ENCODE measurements at regions not wholly inside any gene's neighbourhood (a gene's known extent, or its start where the extent isn't known, plus 50 kb on each side); places are given as distances from the start of the nearest gene placed in this dataset.

DNA sequence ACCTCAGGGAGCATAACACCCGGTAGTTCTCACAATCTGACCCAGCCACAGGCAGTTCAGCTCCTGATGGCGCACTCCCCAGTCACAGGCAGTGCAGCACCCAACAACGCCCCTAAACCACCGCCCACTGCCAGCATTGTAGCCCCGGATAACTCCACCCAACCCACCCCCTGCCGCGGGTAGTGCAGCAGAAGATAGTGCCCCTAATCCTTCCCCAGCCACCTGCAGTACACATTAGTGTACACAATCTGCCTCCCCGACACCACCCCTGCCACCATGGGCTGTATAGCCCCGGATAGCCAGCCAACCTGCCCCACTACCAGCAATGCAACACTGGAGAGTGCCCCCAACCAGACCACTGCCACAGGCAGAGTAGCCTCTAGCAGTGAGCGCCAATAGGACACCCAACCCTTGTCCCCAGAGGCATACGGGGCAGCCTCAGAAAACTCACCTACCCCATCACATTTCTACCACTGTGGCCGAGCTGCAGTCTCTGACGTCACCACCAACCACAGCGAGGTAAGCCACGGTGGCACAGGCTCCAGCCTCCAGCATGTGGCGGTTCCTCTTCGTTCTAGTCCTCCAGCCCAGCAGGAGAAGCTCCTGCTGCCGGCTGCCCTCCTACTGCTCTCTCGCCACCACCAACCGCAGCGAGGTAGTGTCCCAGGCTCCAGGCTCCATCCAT is 877.3 kb downstream of the KCNJ18 start:
- no peak overlapping the region for H3K27ac ChIP-seq (ENCODE audit: low read depth, low read length)

DNA sequence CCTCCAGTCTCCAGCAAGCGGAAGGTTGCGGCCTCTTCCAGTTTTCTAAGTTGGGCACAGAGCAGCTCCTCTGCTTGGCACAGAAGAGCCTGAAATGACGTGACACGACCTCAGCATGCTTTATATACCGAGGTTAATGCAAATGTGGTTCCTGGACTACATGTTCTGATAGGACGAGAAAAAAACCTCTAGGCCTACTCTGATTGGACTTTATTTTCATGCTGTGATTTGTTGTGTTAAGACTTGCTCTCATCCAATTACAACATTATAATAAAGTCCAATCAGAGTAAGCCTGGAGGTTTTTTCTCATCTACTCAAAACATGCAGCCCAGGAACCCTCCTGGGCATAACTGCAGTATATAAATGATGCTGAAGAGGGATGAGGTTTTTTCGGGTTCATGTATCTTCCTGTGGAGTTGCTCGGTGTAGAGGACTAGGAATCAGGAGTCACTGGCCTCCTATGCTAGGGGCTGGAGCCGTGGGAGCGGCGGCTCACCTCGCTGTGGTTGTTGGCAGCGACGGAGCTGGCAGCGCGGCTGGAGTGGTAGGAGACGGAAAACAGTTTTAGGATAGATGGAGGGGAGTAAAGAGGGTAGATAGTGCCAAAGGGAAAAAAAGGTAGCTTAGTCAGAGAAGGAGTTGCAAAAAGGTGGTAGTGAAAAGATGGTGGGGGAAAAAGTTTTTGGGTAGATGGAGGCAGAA is 878.0 kb downstream of the KCNJ18 start:
- Histone ChIP-seq H3K27ac (ENCODE audit: low read depth, low read length) (no peak overlapping the region), H3K27me3 (ENCODE audit: insufficient read depth, low read length, poor library complexity, severe bottlenecking) (no peaks in the 10 kb centered on the region), H3K9me3 (ENCODE audit: low read length) (no peaks in the 10 kb centered on the region), H3K4me3 (ENCODE audit: low read length) (no peak overlapping the region), H3K4me1 (ENCODE audit: insufficient read depth, low read length) (no peaks in the 10 kb centered on the region), H3K36me3 (ENCODE audit: insufficient read depth, low read length) (no peaks in the 10 kb centered on the region)
- peaks cover 11 to 50% (median 18%) of the 10 kb centered on the region in 5 donors for H3K9me3 Mint-ChIP-seq
- no peak for DNase-seq
- POLR2A ChIA-PET, result no interaction called here
- no peaks in the 10 kb centered on the region for H3K36me3 Mint-ChIP-seq
- no peak overlapping the region for H3K27ac Mint-ChIP-seq
- no peak overlapping the region for H3K4me3 Mint-ChIP-seq
- no peaks in the 10 kb centered on the region for H3K4me1 Mint-ChIP-seq
- CTCF ChIA-PET, result no interaction called here
- no peaks in the 10 kb centered on the region for H3K27me3 Mint-ChIP-seq

More for the DNA sequence above, 877.3 kb downstream of the KCNJ18 start:
- Mint-ChIP-seq H3K27me3 (no peaks in the 10 kb centered on the region), H3K27ac (no peak overlapping the region), H3K9me3 (peaks cover 11 to 52% (median 18%) of the 10 kb centered on the region in 5 donors), H3K36me3 (no peaks in the 10 kb centered on the region), H3K4me1 (no peaks in the 10 kb centered on the region), H3K4me3 (no peak overlapping the region)
- Histone ChIP-seq H3K9me3 (ENCODE audit: low read length) (no peaks in the 10 kb centered on the region), H3K4me1 (ENCODE audit: insufficient read depth, low read length) (no peaks in the 10 kb centered on the region), H3K4me3 (ENCODE audit: low read length) (no peak overlapping the region), H3K27me3 (ENCODE audit: insufficient read depth, low read length, poor library complexity, severe bottlenecking) (no peaks in the 10 kb centered on the region), H3K36me3 (ENCODE audit: insufficient read depth, low read length) (no peaks in the 10 kb centered on the region)
- no peak for DNase-seq
- POLR2A ChIA-PET, result no interaction called here
- CTCF ChIA-PET, result no interaction called here

DNA sequence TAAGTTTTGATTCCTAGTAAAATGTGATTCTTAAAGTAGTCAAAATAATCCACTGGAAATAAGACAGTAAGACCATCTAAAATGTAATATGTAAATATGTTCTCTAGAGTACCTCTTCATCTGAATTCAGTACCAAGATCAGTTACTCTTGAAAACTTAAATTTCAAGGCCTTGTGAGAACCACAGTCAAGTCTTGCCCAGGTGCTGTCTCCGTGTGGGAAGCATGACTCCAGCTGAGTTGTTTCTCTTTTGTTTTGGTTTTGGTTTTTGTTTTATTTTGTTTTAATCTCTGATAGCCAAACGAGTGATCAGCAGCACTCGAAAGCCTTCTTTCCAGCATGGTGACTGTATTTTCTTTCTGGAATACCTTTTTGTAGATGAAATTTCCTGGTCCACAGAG is 907.0 kb downstream of the KCNJ18 start:
- CTCF ChIA-PET, result no interaction called here
- H3K4me1 Mint-ChIP-seq, result no peaks in the 10 kb centered on the region
- Histone ChIP-seq H3K27me3 (ENCODE audit: insufficient read depth, low read length, poor library complexity, severe bottlenecking) (no peaks in the 10 kb centered on the region), H3K27ac (ENCODE audit: low read depth, low read length) (no peak overlapping the region), H3K4me1 (ENCODE audit: insufficient read depth, low read length) (no peaks in the 10 kb centered on the region), H3K9me3 (ENCODE audit: low read length) (no peaks in the 10 kb centered on the region), H3K36me3 (ENCODE audit: insufficient read depth, low read length) (no peaks in the 10 kb centered on the region), H3K4me3 (ENCODE audit: low read length) (no peak overlapping the region)
- H3K36me3 Mint-ChIP-seq, result no peaks in the 10 kb centered on the region
- no peak for DNase-seq
- no peaks in the 10 kb centered on the region for H3K27me3 Mint-ChIP-seq
- H3K27ac Mint-ChIP-seq, result no peak overlapping the region
- POLR2A ChIA-PET, result no interaction called here
- peaks cover 0 to 17% (median 10%) of the 10 kb centered on the region in 5 donors for H3K9me3 Mint-ChIP-seq
- H3K4me3 Mint-ChIP-seq, result no peak overlapping the region

DNA sequence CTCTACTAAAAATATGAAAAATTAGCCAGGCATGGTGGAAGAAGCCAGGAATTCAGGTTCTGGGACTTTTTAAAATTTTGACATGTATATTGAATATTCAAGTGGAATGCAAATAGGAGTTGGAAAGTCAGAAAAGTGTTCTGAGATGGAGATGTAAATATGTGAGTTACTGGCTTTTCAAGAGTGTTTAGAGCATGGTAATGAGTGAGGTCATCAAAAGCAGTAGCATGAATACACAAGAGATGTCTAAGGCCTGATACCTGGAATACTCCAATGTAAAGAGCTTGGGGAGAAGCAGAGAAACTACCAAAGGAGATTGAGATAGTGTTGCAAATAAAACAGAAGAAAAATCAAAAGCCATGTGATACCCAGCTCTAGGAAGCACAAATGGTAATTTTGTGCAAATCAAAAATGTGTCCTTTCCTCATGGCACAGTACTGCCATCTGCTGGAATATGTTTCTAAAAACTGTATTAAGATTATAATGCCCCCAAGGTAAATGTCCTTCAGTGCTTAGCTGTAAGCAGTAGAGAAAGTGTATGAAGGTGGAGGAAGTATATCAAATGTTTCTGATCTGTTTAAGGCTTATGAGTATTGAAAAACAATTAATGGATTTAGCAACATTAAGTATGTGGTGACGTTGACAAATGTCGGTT is 908.4 kb downstream of the KCNJ18 start:
- Histone ChIP-seq H3K36me3 (ENCODE audit: insufficient read depth, low read length) (no peaks in the 10 kb centered on the region), H3K4me1 (ENCODE audit: insufficient read depth, low read length) (no peaks in the 10 kb centered on the region), H3K4me3 (ENCODE audit: low read length) (no peak overlapping the region), H3K9me3 (ENCODE audit: low read length) (no peaks in the 10 kb centered on the region), H3K27me3 (ENCODE audit: insufficient read depth, low read length, poor library complexity, severe bottlenecking) (no peaks in the 10 kb centered on the region), H3K27ac (ENCODE audit: low read depth, low read length) (no peak overlapping the region)
- H3K9me3 Mint-ChIP-seq, result peaks cover 0 to 17% (median 12%) of the 10 kb centered on the region in 5 donors
- H3K27me3 Mint-ChIP-seq, result no peaks in the 10 kb centered on the region
- H3K36me3 Mint-ChIP-seq, result no peaks in the 10 kb centered on the region
- H3K27ac Mint-ChIP-seq, result no peak overlapping the region
- no peak for DNase-seq
- CTCF ChIA-PET, result no interaction called here
- H3K4me1 Mint-ChIP-seq, result no peaks in the 10 kb centered on the region
- POLR2A ChIA-PET, result no interaction called here
- H3K4me3 Mint-ChIP-seq, result no peak overlapping the region

Measured in CD8-positive, alpha-beta memory T cell (primary cell).